ENCODE measurements at regions not wholly inside any gene's neighbourhood (a gene's known extent, or its start where the extent isn't known, plus 50 kb on each side); places are given as distances from the start of the nearest gene placed in this dataset.

- TF ChIP-seq GATA2 (IDR thresholded peaks at IDR 0.05; ENCODE audit: low read depth, low read length), result no peak
- TF ChIP-seq GATA3 (IDR thresholded peaks at IDR 0.05; ENCODE audit: low read depth, low read length), result no peak
Measured at GRCh38 chr13:109273326-109273751, 513.0 kb downstream of the IRS2 start.
